ENCODE measurements at regions not wholly inside any gene's neighbourhood (a gene's known extent, or its start where the extent isn't known, plus 50 kb on each side); places are given as distances from the start of the nearest gene placed in this dataset.

GRCh38 chr4:11904846-11905739, 476.4 kb upstream of the HS3ST1 start:
- no peak for DNase-seq (ENCODE audit: extremely low read depth, low read depth, low spot score)

DNA sequence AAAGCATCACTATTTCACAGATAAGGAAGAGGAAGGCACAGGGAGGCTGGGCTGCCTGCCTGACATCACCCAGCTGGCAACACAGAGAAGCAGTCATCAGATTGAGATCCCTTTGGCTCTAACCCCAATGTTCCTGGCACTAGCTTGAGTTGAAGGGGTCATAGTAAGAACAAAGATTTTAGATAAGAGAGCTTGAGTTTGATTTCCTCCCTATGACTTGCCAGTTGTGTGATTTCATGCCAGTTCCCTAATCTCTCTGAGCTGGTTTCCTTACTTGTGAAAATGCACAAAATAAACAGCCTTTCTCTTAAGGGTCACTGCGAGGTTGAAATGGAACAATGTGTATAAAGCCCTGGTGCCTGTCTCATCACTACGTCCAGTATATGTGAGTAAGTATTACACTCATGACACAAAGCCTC, 475.4 kb upstream of the HS3ST1 start:
- peak; percentile 99 for DNase-seq (ENCODE audit: extremely low read depth, low read depth, low spot score)

- no peak for DNase-seq (ENCODE audit: extremely low read depth, low read depth, low spot score)
Measured at GRCh38 chr4:11901089-11901488, 472.4 kb upstream of the HS3ST1 start.

DNA sequence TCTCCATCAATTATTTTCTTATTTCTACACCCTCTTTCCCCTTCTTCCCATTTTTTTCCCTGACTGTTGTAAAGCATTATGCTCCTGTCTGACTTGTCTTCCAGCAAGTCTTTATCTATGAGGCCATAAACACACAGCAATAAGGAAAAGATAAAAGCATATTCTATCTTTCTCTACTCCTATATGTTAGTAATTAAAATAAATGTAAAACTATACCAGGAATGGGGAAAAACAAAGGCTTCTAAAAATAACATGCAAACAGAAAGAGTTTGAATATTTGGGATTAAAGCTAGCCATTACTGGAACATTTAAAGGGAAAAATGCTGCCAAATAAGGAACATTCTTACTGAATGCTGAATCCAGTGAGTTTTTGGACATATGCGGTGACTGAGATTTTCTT, 471.7 kb upstream of the HS3ST1 start:
- no peak for DNase-seq (ENCODE audit: extremely low read depth, low read depth, low spot score)

- DNase-seq (ENCODE audit: extremely low read depth, low read depth, low spot score) = no peak
Measured at GRCh38 chr4:11898796-11899195, 470.1 kb upstream of the HS3ST1 start.

- DNase-seq (ENCODE audit: extremely low read depth, low read depth, low spot score) = no peak
Measured at GRCh38 chr4:11895766-11896165, 467.1 kb upstream of the HS3ST1 start.

GRCh38 chr4:11894977-11895376, 466.3 kb upstream of the HS3ST1 start:
- no peak for DNase-seq (ENCODE audit: extremely low read depth, low read depth, low spot score)

- no peak for DNase-seq (ENCODE audit: extremely low read depth, low read depth, low spot score)
Measured at GRCh38 chr4:11894221-11894620, 465.5 kb upstream of the HS3ST1 start.

- DNase-seq (ENCODE audit: extremely low read depth, low read depth, low spot score) = no peak
Measured at GRCh38 chr4:11889099-11889498, 460.4 kb upstream of the HS3ST1 start.

DNA sequence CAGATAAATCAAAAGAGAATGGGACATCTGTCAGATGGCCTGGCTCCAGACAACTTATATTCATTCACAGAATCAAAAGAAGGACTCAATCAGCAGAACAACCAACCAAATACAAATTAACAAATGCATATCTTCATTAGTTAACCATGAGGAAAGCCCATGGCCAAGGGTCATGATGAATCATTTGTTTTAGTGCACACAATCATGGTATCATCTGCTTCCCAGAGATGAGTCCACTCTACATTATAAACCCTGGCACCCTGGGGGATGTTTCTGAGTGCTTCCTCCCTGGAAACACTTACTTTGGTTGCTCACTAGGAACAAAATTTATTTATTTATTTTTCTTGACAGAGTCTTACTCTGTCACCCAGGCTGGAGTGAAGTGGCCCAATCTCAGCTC, 453.3 kb upstream of the HS3ST1 start:
- no peak for DNase-seq (ENCODE audit: extremely low read depth, low read depth, low spot score)

DNA sequence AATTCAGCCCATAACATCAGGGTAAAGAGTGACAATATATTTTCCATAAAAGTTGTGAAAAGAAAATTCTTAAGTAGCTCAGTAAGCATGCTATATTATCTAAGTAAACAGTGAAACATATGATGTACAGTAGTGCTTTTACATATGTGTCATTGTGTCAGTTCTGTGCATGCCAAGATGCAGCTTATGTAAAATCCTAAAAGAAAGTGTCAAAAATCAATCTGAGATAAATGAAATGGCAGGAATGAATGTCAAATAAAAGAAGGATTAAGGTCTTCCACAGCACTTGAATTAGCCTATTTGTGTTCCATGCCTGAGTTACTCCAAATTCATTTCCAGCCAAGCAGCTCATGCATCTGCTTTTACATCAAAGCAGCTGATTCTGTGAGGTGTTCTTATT, 452.7 kb upstream of the HS3ST1 start:
- DNase-seq (ENCODE audit: extremely low read depth, low read depth, low spot score) = no peak

GRCh38 chr4:11878241-11878640, 449.5 kb upstream of the HS3ST1 start:
- DNase-seq (ENCODE audit: extremely low read depth, low read depth, low spot score) = no peak

DNA sequence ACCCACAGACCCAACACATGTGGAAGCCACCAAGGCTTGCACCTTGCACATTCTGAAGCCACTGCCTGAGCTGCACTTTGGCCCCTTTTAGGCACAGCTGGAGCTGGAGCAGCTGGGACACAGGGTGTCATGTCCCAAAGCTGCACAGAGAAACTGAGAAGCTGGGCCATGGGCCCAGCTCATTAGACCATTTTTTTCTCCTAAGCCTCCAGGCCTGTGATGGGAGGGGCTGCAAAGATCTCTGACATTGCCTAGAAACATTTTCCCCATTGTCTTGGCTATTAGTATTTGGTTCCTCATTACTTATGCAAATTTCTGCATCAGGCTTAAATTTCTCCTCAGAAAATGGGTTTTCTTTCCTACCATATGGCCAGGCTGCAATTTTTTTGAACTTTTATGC, 447.4 kb upstream of the HS3ST1 start:
- no peak for DNase-seq (ENCODE audit: extremely low read depth, low read depth, low spot score)

- DNase-seq (ENCODE audit: extremely low read depth, low read depth, low spot score) = no peak
Measured at GRCh38 chr4:11869191-11869870, 440.6 kb upstream of the HS3ST1 start.

DNA sequence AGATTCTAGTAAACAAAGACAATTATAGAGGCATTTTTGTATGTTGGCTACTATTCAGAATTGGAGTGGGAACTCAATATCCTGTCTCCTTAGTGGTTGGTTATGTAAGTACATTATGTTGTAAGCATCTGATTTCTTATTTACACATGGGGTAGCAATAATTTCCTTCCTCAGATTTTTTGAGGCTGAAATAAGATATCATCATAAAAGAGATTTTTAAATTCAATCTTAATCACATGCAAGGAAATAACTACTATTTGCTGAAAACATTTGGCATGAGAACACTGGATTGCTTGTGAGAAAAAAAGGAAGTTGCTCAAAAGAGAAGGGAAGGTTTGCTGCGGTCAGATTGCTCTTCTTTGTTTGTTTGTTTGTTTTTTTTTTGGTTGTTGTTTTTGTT, 437.7 kb upstream of the HS3ST1 start:
- no peak for DNase-seq (ENCODE audit: extremely low read depth, low read depth, low spot score)

DNA sequence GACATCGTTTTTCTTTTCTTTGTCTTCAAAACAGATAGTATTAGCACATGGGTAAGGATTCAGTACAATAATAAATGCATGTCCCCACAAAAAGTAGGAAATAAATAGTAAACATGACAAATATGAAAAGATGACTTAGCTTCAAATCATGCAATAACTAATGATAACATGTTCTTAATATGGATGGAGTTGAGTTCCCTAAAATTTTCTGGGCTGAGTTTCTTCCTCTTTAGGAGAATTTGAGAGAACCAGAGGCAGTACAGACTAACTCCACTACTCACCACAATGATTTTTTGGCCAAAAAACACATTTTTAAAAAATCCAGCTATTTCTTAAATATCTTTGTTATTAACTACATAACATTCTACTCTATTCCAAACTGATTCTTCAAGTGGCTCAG, 432.3 kb upstream of the HS3ST1 start:
- no peak for DNase-seq (ENCODE audit: extremely low read depth, low read depth, low spot score)

DNA sequence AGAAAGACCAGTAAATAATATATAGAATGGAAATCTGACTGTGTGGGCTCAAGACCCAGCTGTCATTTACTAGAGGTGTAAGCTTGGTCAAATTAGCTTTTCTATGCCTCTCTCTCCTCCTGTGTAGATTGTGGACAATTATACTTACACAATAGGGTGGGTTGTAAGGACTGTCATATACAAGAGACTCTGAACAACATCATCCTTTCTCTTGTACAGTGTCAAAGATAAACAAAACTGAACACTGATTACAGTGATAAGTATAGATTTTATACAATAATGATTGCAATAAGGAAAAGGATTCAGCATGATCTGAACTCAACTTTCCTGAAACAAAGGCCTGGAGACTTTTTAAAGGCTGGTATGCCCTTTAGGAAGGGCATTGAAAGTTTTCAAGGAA, 429.2 kb upstream of the HS3ST1 start:
- DNase-seq (ENCODE audit: extremely low read depth, low read depth, low spot score) = no peak

GRCh38 chr4:11847167-11847566, 418.5 kb upstream of the HS3ST1 start:
- DNase-seq (ENCODE audit: extremely low read depth, low read depth, low spot score) = no peak

- DNase-seq (ENCODE audit: extremely low read depth, low read depth, low spot score) = no peak
Measured at GRCh38 chr4:11843927-11844326, 415.2 kb upstream of the HS3ST1 start.

GRCh38 chr4:11843340-11843739, 414.6 kb upstream of the HS3ST1 start:
- no peak for DNase-seq (ENCODE audit: extremely low read depth, low read depth, low spot score)

DNA sequence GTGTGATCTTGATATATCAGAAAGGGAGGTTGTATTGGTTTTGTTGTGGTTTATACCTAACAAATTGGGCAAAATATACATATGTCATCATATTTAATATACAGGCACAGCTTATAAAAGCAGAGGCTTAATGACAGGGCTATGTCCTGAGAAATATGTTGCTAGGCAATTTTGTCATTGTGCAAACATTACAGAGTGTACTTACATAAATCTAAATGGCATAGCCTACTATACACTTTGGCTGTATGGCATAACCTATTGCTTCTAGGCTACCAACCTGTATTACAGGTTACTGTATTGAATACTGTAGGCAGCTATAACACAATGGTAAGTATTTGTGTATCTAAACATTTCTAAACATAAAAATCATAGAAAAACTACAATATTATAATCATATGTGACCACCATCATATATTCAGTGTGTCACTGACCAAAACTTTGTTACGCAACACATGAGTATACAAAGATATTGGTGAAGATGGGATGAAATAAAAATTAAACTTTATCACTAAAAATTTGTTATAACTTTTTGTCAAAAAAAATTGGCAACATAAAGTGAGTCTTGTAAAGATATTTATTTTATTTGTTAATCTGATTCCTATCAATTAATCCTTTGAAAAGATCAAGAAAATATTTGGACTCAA, 414.0 kb upstream of the HS3ST1 start:
- no peak for DNase-seq (ENCODE audit: extremely low read depth, low read depth, low spot score)

GRCh38 chr4:11839889-11840288, 411.2 kb upstream of the HS3ST1 start:
- no peak for DNase-seq (ENCODE audit: extremely low read depth, low read depth, low spot score)
